Naive B cell (primary cell): ENCODE measurements at regions not wholly inside any gene's neighbourhood (a gene's known extent, or its start where the extent isn't known, plus 50 kb on each side); places are given as distances from the start of the nearest gene placed in this dataset.

ENCODE experiments used
- ATAC-seq, 2 donors: fragments of 150-1000 bp; cut with Tn5 transposase; 2 replicates each; pipeline ENCODE4 v1.10.0; 2021; ENCODE audit warnings: low read depth in 2 of 2, mild to moderate bottlenecking in 2 of 2, moderate library complexity in 2 of 2
- DNase-seq: peaks from one replicate; pipeline ENCODE4 v3.0.0; 2022
- H3K27ac Mint-ChIP-seq, 6 donors: one replicate each; pipeline ENCODE4 v1.8.0; 2020 to 2022; ENCODE audit warnings: mild to moderate bottlenecking in 6 of 6, mixed read lengths in 6 of 6, moderate library complexity in 5 of 6, inconsistent platforms in 2 of 6
- H3K27me3 Mint-ChIP-seq, 3 donors: one replicate each; pipeline ENCODE4 v1.8.0; 2021 to 2022; ENCODE audit warnings: mixed read lengths in 3 of 3, mild to moderate bottlenecking in 1 of 3
- H3K36me3 Mint-ChIP-seq, 2 donors: one replicate each; pipeline ENCODE4 v1.8.0; 2020 to 2022; ENCODE audit warnings: mixed read lengths in 2 of 2, inconsistent platforms in 1 of 2, mild to moderate bottlenecking in 1 of 2
- H3K4me1 Mint-ChIP-seq, 3 donors: one replicate each; pipeline ENCODE4 v1.8.0; 2020 to 2022; ENCODE audit warnings: mixed read lengths in 3 of 3, inconsistent platforms in 1 of 3, mild to moderate bottlenecking in 1 of 3, moderate library complexity in 1 of 3
- H3K4me3 Mint-ChIP-seq, 8 donors: one replicate each; pipeline ENCODE4 v1.8.0; 2020 to 2022; ENCODE audit warnings: mild to moderate bottlenecking in 8 of 8, mixed read lengths in 8 of 8, moderate library complexity in 8 of 8, inconsistent platforms in 2 of 8
- H3K9me3 Mint-ChIP-seq, 7 donors: one replicate each; pipeline ENCODE4 v1.8.0; 2020 to 2022; ENCODE audit warnings: mixed read lengths in 7 of 7, mild to moderate bottlenecking in 5 of 7, inconsistent platforms in 2 of 7, moderate library complexity in 1 of 7

DNA sequence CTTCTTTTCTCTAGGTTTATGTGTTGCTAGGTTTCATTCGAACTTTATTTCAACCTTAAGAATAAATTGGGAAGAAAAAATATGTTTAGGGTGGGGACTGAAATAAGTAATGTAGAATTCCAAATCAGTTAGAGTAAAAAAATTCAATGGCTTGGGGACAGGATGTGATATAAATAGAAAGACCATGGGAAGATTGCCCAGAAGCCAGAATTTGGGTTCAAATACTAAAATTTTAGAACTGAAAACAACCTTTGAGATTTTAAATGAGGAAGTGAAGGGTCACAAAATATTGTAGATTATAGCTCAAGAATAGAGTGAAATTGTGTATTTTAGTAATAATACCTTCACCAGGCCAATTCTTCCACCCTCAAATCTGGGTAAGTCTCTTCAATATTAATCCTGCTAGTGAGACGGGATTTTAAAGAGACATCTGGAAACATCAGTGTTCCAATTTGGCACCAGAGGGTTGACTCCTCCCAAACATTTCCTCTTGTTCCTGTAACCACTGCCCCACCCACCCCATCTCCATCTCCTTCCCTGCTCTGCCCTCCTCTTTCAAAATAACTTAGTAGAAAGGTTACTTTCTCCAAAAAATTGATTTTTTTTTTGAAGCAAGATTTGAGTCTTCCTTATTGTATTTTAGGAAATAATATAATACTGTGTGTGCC, 51.3 kb upstream of the FAM3C start:
- no peak overlapping the region for H3K4me3 Mint-ChIP-seq
- DNase-seq (no peak), ATAC-seq (no peak)
- no peaks in the 10 kb centered on the region for H3K27me3 Mint-ChIP-seq
- no peaks in the 10 kb centered on the region for H3K36me3 Mint-ChIP-seq
- peaks cover 0 to 5% (median 0%) of the 10 kb centered on the region in 7 donors for H3K9me3 Mint-ChIP-seq
- peak overlapping the region in 1 of 6 donors; percentile 25 for H3K27ac Mint-ChIP-seq
- H3K4me1 Mint-ChIP-seq = peaks cover 11 to 14% (median 13%) of the 10 kb centered on the region in 3 donors

- H3K27ac Mint-ChIP-seq = no peak overlapping the region
- H3K36me3 Mint-ChIP-seq = no peaks in the 10 kb centered on the region
- no peak for DNase-seq
- H3K27me3 Mint-ChIP-seq = no peaks in the 10 kb centered on the region
- no peak for ATAC-seq
- no peak overlapping the region for H3K4me3 Mint-ChIP-seq
- H3K9me3 Mint-ChIP-seq = peaks cover 0 to 2% (median 0%) of the 10 kb centered on the region in 7 donors
- H3K4me1 Mint-ChIP-seq = peaks cover 8 to 13% (median 10%) of the 10 kb centered on the region in 3 donors
These were observed 50.4 kb upstream of the FAM3C start for GRCh38 chr7:121446526-121446925.
